GM10266 (cell line): ENCODE measurements at regions not wholly inside any gene's neighbourhood (a gene's known extent, or its start where the extent isn't known, plus 50 kb on each side); places are given as distances from the start of the nearest gene placed in this dataset.

Experiments
- DNase-seq: peaks from one replicate; pipeline ENCODE4 v3.0.0; 2012; ENCODE audit errors: extremely low spot score
- TF ChIP-seq, protein P1 (sequence below): IDR thresholded peaks from 2 replicates; pipeline ENCODE4 v1.5.1; 2012; ENCODE audit warnings: mild to moderate bottlenecking, low read depth; ENCODE audit not compliant: control insufficient read depth, insufficient read depth; ENCODE audit errors: missing control alignments

DNA sequence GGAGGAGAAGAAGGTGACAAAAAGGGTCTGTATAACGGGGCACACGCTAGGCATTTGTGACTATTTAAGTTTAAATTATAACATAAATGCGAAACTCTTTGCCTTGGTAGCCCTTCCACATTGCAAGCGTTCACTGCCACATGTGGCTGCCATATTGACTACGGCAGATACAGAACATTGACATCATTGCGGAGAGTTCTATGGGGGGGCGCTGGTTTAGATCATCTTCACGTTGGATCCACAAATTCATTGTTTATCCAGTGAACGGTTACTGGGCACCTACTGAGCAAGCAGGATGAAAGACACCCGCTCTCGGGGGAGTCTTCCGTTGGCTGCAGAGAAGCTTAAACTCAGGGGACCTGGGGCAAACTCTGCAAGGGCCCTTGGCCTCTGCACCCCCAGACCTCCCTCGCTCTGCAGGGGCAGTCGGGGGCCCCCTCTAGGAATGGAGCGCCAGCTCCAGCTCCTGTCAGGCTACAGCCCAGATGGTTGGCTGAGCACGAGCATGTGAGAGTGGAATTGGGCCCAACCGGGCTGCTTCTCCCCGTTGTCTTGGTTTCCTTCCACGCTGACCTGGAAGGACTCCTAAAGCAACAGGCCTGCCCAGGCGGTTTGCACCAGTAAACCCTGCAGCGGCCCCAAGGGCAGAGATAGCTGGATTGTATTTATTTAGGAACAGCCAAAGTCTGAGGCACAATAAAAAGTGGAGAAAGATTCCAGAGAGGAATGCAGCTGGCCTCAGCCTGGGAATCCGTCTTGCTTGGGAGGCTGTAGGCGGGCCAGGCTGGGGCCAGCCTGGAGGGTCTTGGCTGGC lies 172.2 kb downstream of the SEC14L1 start:
- TF ChIP-seq, protein P1, sequence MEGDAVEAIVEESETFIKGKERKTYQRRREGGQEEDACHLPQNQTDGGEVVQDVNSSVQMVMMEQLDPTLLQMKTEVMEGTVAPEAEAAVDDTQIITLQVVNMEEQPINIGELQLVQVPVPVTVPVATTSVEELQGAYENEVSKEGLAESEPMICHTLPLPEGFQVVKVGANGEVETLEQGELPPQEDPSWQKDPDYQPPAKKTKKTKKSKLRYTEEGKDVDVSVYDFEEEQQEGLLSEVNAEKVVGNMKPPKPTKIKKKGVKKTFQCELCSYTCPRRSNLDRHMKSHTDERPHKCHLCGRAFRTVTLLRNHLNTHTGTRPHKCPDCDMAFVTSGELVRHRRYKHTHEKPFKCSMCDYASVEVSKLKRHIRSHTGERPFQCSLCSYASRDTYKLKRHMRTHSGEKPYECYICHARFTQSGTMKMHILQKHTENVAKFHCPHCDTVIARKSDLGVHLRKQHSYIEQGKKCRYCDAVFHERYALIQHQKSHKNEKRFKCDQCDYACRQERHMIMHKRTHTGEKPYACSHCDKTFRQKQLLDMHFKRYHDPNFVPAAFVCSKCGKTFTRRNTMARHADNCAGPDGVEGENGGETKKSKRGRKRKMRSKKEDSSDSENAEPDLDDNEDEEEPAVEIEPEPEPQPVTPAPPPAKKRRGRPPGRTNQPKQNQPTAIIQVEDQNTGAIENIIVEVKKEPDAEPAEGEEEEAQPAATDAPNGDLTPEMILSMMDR, result no peak
- no peak for DNase-seq

DNA sequence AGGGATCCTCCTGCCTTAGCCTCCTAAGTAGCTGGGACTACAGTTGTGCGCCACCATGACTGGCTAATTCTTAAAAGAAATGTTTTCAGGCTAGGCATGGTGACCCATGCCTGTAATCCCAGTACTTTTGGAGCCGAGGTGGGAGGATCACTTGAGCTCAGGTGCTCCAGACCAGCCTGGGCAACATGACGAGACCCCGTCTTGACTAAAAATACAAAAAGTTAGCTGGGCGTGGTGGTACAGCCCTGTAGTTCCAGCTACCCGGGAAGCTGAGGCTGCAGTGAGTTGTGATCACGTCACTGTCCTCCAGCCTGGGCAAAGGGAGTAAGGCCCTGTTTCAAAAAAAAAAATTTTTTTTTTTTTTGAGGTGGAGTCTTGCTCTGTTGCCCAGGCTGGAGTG lies 173.1 kb downstream of the SEC14L1 start:
- TF ChIP-seq, protein P1, result no peak
- DNase-seq, result no peak

DNA sequence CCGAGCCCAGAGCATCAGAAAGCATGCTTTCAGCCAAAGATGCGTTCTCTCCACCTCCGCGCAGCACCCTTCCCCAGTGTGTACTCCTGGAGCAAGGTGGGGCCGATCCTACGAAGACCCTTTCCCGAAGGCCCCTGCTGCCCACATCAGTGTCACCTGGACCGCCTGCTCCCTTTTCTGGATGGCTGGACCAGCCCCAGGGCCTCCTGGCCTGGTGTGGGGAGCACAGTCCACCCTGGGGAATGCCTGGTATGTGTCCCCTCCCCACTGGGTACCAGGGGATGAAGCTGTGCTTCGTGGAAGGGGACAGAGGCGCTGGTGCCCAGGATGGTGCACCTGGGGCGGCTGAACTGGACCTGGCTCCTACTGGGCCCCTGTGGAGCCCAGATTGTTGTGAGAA lies 173.8 kb downstream of the SEC14L1 start:
- TF ChIP-seq, protein P1, result no peak
- no peak for DNase-seq

- no peak for DNase-seq
Observed at GRCh38 chr17:77315010-77315409, 174.2 kb downstream of the SEC14L1 start.

DNA sequence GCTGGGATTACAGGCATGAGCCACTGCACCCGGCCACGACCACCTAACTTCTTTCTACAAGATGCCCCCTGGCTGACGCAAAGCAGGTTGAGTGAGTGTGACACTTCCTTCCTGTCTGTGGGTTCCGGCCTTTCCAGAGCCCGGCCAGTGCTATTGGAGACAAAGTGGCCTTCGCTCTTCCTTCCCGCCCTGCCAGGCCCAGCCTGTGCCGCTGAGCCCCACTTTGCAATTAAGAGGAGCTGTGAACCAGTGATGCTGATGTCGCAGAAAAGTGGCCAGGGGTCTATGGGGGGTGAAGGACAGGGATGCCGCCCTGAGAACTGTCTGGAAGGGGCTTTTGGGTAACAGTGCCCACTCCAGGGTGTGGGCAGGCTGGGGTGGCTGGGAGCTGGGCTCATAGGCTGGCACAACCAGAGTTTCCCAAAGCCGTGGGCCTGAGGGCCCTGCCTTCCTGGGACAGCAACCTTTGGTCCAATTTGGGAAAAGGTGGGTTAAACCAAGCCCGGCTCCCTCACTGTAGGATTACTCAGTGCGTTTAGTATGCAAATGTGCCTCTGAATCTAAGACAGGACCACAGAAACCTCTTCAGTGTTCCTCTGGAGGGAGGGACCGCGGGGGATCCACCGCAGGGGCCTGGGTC lies 174.9 kb downstream of the SEC14L1 start:
- DNase-seq, result no peak
- TF ChIP-seq, protein P1, result no peak

More at GRCh38 chr17:77315010-77315409, 174.2 kb downstream of the SEC14L1 start:
- TF ChIP-seq, protein P1, result no peak

DNA sequence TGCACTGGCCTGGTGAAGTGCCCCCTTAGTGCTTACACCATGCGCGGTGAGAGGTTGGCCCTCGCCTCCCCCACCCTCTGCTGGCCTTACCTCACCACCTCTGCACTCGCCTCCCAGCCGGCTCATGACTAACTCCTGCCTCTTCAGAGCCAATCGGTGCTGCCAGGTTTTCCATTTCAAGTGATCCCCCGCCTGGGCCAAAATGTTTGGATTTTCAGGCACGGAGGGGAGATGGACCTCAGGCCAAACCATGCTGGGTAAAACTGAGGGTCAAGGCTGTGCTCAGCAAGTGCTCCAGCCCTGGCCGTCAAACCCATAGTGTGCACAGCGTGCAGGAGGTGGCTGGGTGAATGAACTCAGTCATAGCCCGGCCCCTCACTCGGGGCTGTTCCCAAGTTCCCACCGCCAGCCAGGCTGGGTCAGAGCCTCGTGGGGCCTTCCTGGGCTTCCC lies 175.4 kb downstream of the SEC14L1 start:
- TF ChIP-seq, protein P1, result no peak
- DNase-seq, result no peak

DNA sequence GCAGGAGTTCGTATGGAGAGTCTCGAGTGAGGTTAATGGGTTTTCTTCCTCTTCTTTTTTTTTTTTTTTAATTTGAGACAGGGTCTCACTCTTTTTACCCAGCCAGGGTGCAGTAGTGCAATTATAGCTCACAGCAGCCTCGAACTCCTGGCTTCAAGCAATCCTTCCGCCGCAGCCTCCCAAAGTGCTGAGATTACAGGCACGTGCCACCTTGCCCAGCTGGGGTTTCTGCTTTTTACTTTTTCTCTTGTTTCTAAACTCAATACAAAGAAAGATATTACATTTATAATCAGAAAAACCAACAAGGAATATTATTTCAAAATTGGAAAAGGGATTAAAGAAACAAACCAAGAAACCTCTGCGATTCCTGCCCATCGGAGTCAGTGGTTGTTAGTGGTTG lies 175.9 kb downstream of the SEC14L1 start:
- TF ChIP-seq, protein P1, result no peak
- no peak for DNase-seq
